HCT116 (cell line): ENCODE measurements at regions not wholly inside any gene's neighbourhood (a gene's known extent, or its start where the extent isn't known, plus 50 kb on each side); places are given as distances from the start of the nearest gene placed in this dataset.

ENCODE experiments used
- ATAC-seq: fragments of 200-7000 bp; cut with Tn5 transposase; 2 replicates; pipeline ENCODE4 v1.9.1; 2020; ENCODE audit warnings: mild to moderate bottlenecking, moderate library complexity
- BruUV-seq: library from RNA; stranded (reverse); fragments of 400-500 nt; replicated peaks from 2 replicates; lab custom pipeline; 2021; lab: Mats Ljungman, UMichigan
- CTCF ChIA-PET: fragments of 300-600 bp; sonication (Branson Sonifier 250); formaldehyde crosslinking; loops from one replicate; lab custom pipeline; 2021; ENCODE audit warnings: antibody characterized with exemption; lab: Charles Lee
- POLR2A ChIA-PET: fragments of 300-600, 350-600 bp; sonication (Branson Sonifier 250); formaldehyde crosslinking; loops from one replicate; lab custom pipeline; 2021; ENCODE audit warnings: antibody characterized with exemption; lab: Charles Lee
- RAD21 ChIA-PET, 2 experiments: fragments of 300-600 bp; sonication (Branson Sonifier 250); formaldehyde crosslinking; loops; one replicate each; lab custom pipeline; 2023; ENCODE audit warnings: low total read pairs in 2 of 2; ENCODE audit not compliant: uncharacterized antibody in 2 of 2, unreplicated experiment in 2 of 2, low non-redundant PET in 1 of 2; lab: Charles Lee
- DNase-seq: peaks from one replicate; pipeline ENCODE4 v3.0.0-alpha.2; 2010; ENCODE audit warnings: low read depth, low spot score
- H2AFZ ChIP-seq: fragments of 200-600 bp; shearing (Covaris generic), sonication (generic); 2 replicates; pipeline ENCODE4 v1.6.1; 2017; ENCODE audit warnings: low read depth, mixed run types, mixed read lengths, antibody characterized with exemption, low read length; ENCODE audit not compliant: poor library complexity, severe bottlenecking
- H3K27ac ChIP-seq: 2 replicates; pipeline ENCODE4 v1.5.1; 2012; ENCODE audit warnings: low read depth, low read length
- H3K27me3 ChIP-seq: fragments of 200-600 bp; sonication (generic); 2 replicates; pipeline ENCODE4 v1.6.1; 2016; ENCODE audit warnings: mixed run types, low read length, mixed read lengths; ENCODE audit not compliant: insufficient read depth
- H3K36me3 ChIP-seq, 2 experiments: fragments of 200-500 bp in 1 of 2; fragments of 200-600 bp in 1 of 2; sonication (Bioruptor generic) in 1 of 2; sonication (generic) in 1 of 2; 2 replicates each; pipeline versions ENCODE4 v1.5.1 to v1.6.1; 2014 to 2016; ENCODE audit warnings: low read length in 2 of 2, inconsistent platforms in 1 of 2, mixed read lengths in 1 of 2, mixed run types in 1 of 2; ENCODE audit not compliant: insufficient read depth in 2 of 2, control insufficient read depth in 1 of 2
- H3K4me1 ChIP-seq, 2 experiments: fragments of 200-600 bp in 1 of 2; sonication (generic) in 1 of 2; 2 replicates each; pipeline versions ENCODE4 v1.5.1 to v1.6.1; 2012 to 2017; ENCODE audit warnings: low read length in 2 of 2, inconsistent platforms in 1 of 2, mild to moderate bottlenecking in 1 of 2, mixed read lengths in 1 of 2, mixed run types in 1 of 2, moderate library complexity in 1 of 2; ENCODE audit not compliant: insufficient read depth in 2 of 2, control insufficient read depth in 1 of 2
- H3K4me2 ChIP-seq: fragments of 200-600 bp; sonication (generic); 2 replicates; pipeline ENCODE4 v1.6.1; 2017; ENCODE audit warnings: mixed run types, low read length, mixed read lengths
- H3K4me3 ChIP-seq, 2 experiments: fragments of 200-600 bp in 1 of 2; sonication (generic) in 1 of 2; replicated peaks in 1 of 2; 2 replicates each; pipeline ENCODE4 v1.5.1; 2011 to 2016; ENCODE audit warnings: low read length in 2 of 2, control low read depth in 1 of 2, low read depth in 1 of 2, mild to moderate bottlenecking in 1 of 2, mixed read lengths in 1 of 2, mixed run types in 1 of 2
- H3K79me2 ChIP-seq: fragments of 200-600 bp; sonication (generic); 2 replicates; pipeline ENCODE4 v1.6.1; 2017; ENCODE audit warnings: mild to moderate bottlenecking, mixed run types, low read length, moderate library complexity, mixed read lengths; ENCODE audit not compliant: insufficient read depth
- H3K9ac ChIP-seq: fragments of 200-600 bp; sonication (generic); 2 replicates; pipeline ENCODE4 v1.6.1; 2016; ENCODE audit warnings: low read length, mixed read lengths
- H3K9me2 ChIP-seq: fragments of 200-600 bp; sonication (generic), shearing (Covaris generic); 2 replicates; pipeline ENCODE4 v1.6.1; 2017; ENCODE audit warnings: mixed run types, mild to moderate bottlenecking, moderate library complexity; ENCODE audit not compliant: insufficient read depth
- H3K9me3 ChIP-seq, 2 experiments: fragments of 200-500 bp in 1 of 2; fragments of 200-600 bp in 1 of 2; sonication (Bioruptor generic) in 1 of 2; sonication (generic) in 1 of 2; 2 replicates each; pipeline ENCODE4 v1.6.1; 2014 to 2017; ENCODE audit warnings: low read length in 2 of 2, mixed read lengths in 2 of 2, inconsistent platforms in 1 of 2, low read depth in 1 of 2, mild to moderate bottlenecking in 1 of 2, mixed run types in 1 of 2, moderate library complexity in 1 of 2; ENCODE audit not compliant: control insufficient read depth in 1 of 2, insufficient read depth in 1 of 2
- H4K20me1 ChIP-seq: fragments of 200-600 bp; sonication (generic), shearing (Covaris generic); 2 replicates; pipeline ENCODE4 v1.6.1; 2017; ENCODE audit warnings: mixed run types, mild to moderate bottlenecking, moderate library complexity; ENCODE audit not compliant: insufficient read depth
- ATF3 ChIP-seq: IDR thresholded peaks from 2 replicates; pipeline ENCODE4 v1.6.1; 2012
- CBX3 ChIP-seq: IDR thresholded peaks from 2 replicates; pipeline ENCODE4 v1.6.1; 2012; ENCODE audit warnings: low read depth
- CEBPB ChIP-seq: IDR thresholded peaks from 2 replicates; pipeline ENCODE4 v1.6.1; 2012; ENCODE audit warnings: low read depth
- EGR1 ChIP-seq: IDR thresholded peaks from 2 replicates; pipeline ENCODE4 v1.6.1; 2012; ENCODE audit warnings: low read depth
- ELF1 ChIP-seq: IDR thresholded peaks from 2 replicates; pipeline ENCODE4 v1.6.1; 2012; ENCODE audit warnings: low read depth, borderline replicate concordance
- EZH2phosphoT487 ChIP-seq: fragments of 200-600 bp; IDR thresholded peaks from 2 replicates; pipeline ENCODE4 v1.6.1; 2018; ENCODE audit warnings: antibody characterized with exemption, borderline replicate concordance
- FOSL1 ChIP-seq: IDR thresholded peaks from 2 replicates; pipeline ENCODE4 v1.6.1; 2012; ENCODE audit warnings: low read depth
- JUND ChIP-seq: IDR thresholded peaks from 2 replicates; pipeline ENCODE4 v1.6.1; 2012
- MAX ChIP-seq: IDR thresholded peaks from 2 replicates; pipeline ENCODE4 v1.6.1; 2012
- POLR2AphosphoS5 ChIP-seq: IDR thresholded peaks from 2 replicates; pipeline ENCODE4 v1.6.1; 2011; ENCODE audit warnings: mild to moderate bottlenecking, low read depth, low read length, moderate library complexity
- SIN3A ChIP-seq: IDR thresholded peaks from 2 replicates; pipeline ENCODE4 v1.6.1; 2012; ENCODE audit warnings: low read depth
- SP1 ChIP-seq: IDR thresholded peaks from 2 replicates; pipeline ENCODE4 v1.6.1; 2012; ENCODE audit warnings: low read depth
- SRF ChIP-seq: IDR thresholded peaks from 2 replicates; pipeline ENCODE4 v1.6.1; 2012; ENCODE audit warnings: low read depth
- TCF7L2 ChIP-seq: IDR thresholded peaks from 2 replicates; pipeline ENCODE4 v1.7.0; 2011; ENCODE audit warnings: borderline replicate concordance, inconsistent platforms; ENCODE audit not compliant: insufficient read depth, insufficient read length; ENCODE audit errors: extremely low read depth
- intact Hi-C: fragments of 100-400 bp; cut with micrococcal nuclease; formaldehyde crosslinking; loops from 2 replicates; pipeline ENCODE4 v1.10.0; 2022

- intact Hi-C loops = no loop called here
- Histone ChIP-seq H3K9me2 (no peaks in the 10 kb centered on the region), H3K9me3 (no peaks in the 10 kb centered on the region), H3K4me3 (peak overlapping the region in 1 of 2 experiments; percentile 32; a peak in 2 of 4 replicates), H3K27ac (peak overlapping the region; percentile 41; the same call in 1 of the 2 replicates), H4K20me1 (no peaks in the 10 kb centered on the region), H3K9ac (peak overlapping the region; percentile 33; the same call in 1 of the 2 replicates), H3K27me3 (no peaks in the 10 kb centered on the region), H3K4me1 (peaks cover 17 to 39% of the 10 kb centered on the region in 2 experiments), H3K4me2 (peak overlapping the region; percentile 73), H3K36me3 (no peaks in the 10 kb centered on the region), H3K79me2 (no peaks in the 10 kb centered on the region), H2AFZ (peak overlapping the region; percentile 96)
- DNase-seq = peak; percentile 80
- ATAC-seq = peak; percentile 95
- ChIA-PET POLR2A (no interaction called here), CTCF (interaction anchor here (0.7 kb wide), 2 partner anchors 13 to 40 kb away, joined by 3 to 5 read pairs; no protein-coding TSS in a partner anchor), RAD21 (no interaction called here)
- no peak for TF ChIP-seq ATF3
- no peak for TF ChIP-seq EZH2phosphoT487
- no peak for TF ChIP-seq ELF1
- peak; percentile 85 for TF ChIP-seq SIN3A
- peak; percentile 21 for TF ChIP-seq TCF7L2
- TF ChIP-seq POLR2AphosphoS5 = peak; percentile 45; the same call in 1 of the 2 replicates
- TF ChIP-seq JUND = peak; percentile 98
- TF ChIP-seq FOSL1 = peak; percentile 97
- peak; percentile 59; the same call in 1 of the 2 replicates for TF ChIP-seq SRF
- peak; percentile 86; the same call in 1 of the 2 replicates for TF ChIP-seq CBX3
- peak; percentile 59; the same call in 1 of the 2 replicates for TF ChIP-seq CEBPB
- TF ChIP-seq EGR1 = no peak
- peak; percentile 96 for TF ChIP-seq SP1
- TF ChIP-seq MAX = peak; percentile 56; the same call in 1 of the 2 replicates
- no TSS peak for BruUV-seq
These were observed 201.6 kb downstream of the EDEM1 start for GRCh38 chr3:5389057-5389456.
